Left ventricle myocardium inferior (tissue), 1 donor: ENCODE measurements at regions not wholly inside any gene's neighbourhood (a gene's known extent, or its start where the extent isn't known, plus 50 kb on each side); places are given as distances from the start of the nearest gene placed in this dataset.

ENCODE experiments used
- DNase-seq: peaks from one replicate; pipeline ENCODE4 v3.0.0-alpha.2; 2020
- H3K27ac ChIP-seq: fragments of 200-600 bp; replicated peaks from 2 replicates; pipeline ENCODE4 v1.8.0; 2021
- H3K27me3 ChIP-seq: fragments of 200-600 bp; 2 replicates; pipeline ENCODE4 v1.8.0; 2021; ENCODE audit warnings: low read depth
- H3K36me3 ChIP-seq: fragments of 200-600 bp; 2 replicates; pipeline ENCODE4 v1.8.0; 2021
- H3K4me1 ChIP-seq: fragments of 200-600 bp; 2 replicates; pipeline ENCODE4 v1.8.0; 2021
- H3K4me3 ChIP-seq: fragments of 200-600 bp; 2 replicates; pipeline ENCODE4 v1.8.0; 2021; ENCODE audit warnings: mild to moderate bottlenecking, moderate library complexity
- H3K9me3 ChIP-seq: fragments of 200-600 bp; replicated peaks from 2 replicates; pipeline ENCODE4 v1.8.0; 2021
- CTCF ChIP-seq: fragments of 200-600 bp; IDR thresholded peaks from 2 replicates; pipeline ENCODE4 v1.8.0; 2021; ENCODE audit warnings: antibody characterized with exemption, mild to moderate bottlenecking, borderline replicate concordance
- intact Hi-C: fragments of 100-400 bp; cut with micrococcal nuclease; formaldehyde crosslinking; loops from one replicate; pipeline ENCODE4 v1.11.0; 2022
- donor health status: DM: no; HTN: yes; CAD: no; lungs with severe emphysema.

DNA sequence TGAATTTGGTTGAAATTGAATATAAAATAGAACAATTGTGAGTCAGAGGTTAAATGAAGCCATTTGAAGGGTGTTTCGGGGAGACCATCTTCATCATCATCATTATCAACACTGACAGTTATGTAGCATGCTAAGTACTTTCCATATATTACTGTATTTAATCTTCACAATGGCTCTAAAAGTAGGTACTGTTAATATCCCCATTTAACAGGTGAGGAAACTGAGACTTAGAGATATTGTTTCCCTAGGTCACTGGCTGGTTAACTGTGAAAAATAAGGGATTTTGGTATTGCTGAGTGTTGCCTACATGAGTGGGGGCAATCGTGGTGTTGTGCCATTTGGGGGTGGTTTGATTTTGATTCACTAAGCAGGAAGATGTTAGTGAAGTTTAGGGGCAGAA, 100.3 kb downstream of the TBX19 start:
- H3K4me1 ChIP-seq, result no peaks in the 10 kb centered on the region
- no peaks in the 10 kb centered on the region for H3K27me3 ChIP-seq
- intact Hi-C loops, result no loop called here
- no peaks in the 10 kb centered on the region for H3K9me3 ChIP-seq
- H3K27ac ChIP-seq, result no peak overlapping the region
- no peak for TF ChIP-seq CTCF
- H3K36me3 ChIP-seq, result no peaks in the 10 kb centered on the region
- H3K4me3 ChIP-seq, result no peak overlapping the region
- DNase-seq, result no peak

DNA sequence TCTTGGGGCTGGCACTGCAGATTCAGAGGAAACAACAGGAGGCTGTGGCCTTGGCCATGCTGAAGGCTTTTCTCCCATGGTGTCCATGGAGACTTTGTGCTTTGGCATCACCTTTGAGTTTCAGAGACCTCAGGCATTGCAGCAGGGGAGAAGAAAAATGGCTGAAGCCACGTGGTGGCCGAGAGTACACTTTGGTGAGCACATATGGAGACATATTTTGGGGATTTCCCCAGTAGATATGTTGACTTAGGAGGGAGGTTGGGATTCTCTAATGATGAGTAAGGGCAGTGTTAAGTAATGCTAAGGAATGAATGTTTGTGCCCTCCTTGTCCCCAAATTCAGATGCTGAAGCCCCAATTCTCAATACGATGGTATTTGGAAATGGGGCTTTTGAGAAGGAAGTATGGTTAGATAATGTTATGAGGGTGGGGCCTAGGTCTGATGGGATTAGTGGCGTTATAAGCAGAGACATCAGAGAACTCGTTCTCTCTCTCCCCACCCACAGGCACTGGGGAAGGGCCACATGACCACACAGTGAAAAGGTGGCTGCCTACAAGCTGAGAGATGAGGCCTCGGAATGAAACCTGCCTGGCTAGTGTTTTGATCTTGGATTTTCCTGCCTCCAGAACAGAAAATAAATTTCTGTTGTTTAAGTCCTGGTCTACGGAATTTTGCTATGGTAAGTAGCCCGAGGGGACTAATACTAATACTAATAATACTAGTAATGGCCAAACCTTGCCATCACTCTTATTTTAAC, 98.6 kb downstream of the TBX19 start:
- no peaks in the 10 kb centered on the region for H3K9me3 ChIP-seq
- TF ChIP-seq CTCF, result no peak

GRCh38 chr1:168375566-168376300, 95.1 kb downstream of the TBX19 start:
- Histone ChIP-seq H3K4me1 (peaks cover 15% of the 10 kb centered on the region), H3K27ac (no peak overlapping the region), H3K9me3 (no peaks in the 10 kb centered on the region), H3K4me3 (no peak overlapping the region), H3K27me3 (no peaks in the 10 kb centered on the region), H3K36me3 (no peaks in the 10 kb centered on the region)
- no peak for DNase-seq
- intact Hi-C loops, result no loop called here
- TF ChIP-seq CTCF, result no peak

More for the DNA sequence above, 98.6 kb downstream of the TBX19 start:
- no peaks in the 10 kb centered on the region for H3K36me3 ChIP-seq
- H3K27me3 ChIP-seq, result no peaks in the 10 kb centered on the region
- no peak overlapping the region for H3K27ac ChIP-seq
- intact Hi-C loops, result no loop called here
- no peaks in the 10 kb centered on the region for H3K4me1 ChIP-seq
- DNase-seq, result no peak
- H3K4me3 ChIP-seq, result no peak overlapping the region

DNA sequence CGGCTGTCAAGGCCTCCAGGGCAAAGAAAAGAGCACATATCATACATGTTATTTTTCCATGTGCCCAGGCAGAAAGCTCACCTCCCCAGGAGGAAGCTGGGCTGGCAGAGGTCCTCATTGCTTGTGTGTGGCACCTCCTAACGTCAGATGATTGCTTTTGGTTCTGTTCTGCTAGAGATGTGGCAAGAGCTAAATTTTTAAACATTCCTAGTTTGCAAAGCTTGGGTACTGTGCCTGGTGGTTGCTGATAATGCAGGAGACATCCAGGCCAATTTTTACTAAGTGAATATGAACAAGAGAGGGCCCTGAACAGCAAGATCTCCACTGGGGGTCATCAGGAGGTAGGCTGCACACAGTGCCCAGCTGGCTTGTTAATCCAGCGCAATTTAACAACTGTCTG, 93.9 kb downstream of the TBX19 start:
- Histone ChIP-seq H3K9me3 (no peaks in the 10 kb centered on the region), H3K27ac (no peak overlapping the region), H3K4me1 (peaks cover 15% of the 10 kb centered on the region), H3K36me3 (no peaks in the 10 kb centered on the region), H3K4me3 (no peak overlapping the region), H3K27me3 (no peaks in the 10 kb centered on the region)
- intact Hi-C loops, result no loop called here
- DNase-seq, result no peak
- no peak for TF ChIP-seq CTCF

- H3K36me3 ChIP-seq, result no peaks in the 10 kb centered on the region
- H3K9me3 ChIP-seq, result no peaks in the 10 kb centered on the region
- no peaks in the 10 kb centered on the region for H3K27me3 ChIP-seq
- H3K4me1 ChIP-seq, result peaks cover 15% of the 10 kb centered on the region
- no peak overlapping the region for H3K27ac ChIP-seq
- no peak for TF ChIP-seq CTCF
- DNase-seq, result no peak
- intact Hi-C loops, result no loop called here
- no peak overlapping the region for H3K4me3 ChIP-seq
Measured at GRCh38 chr1:168373869-168374268, 93.2 kb downstream of the TBX19 start.
